ENCODE measurements at regions not wholly inside any gene's neighbourhood (a gene's known extent, or its start where the extent isn't known, plus 50 kb on each side); places are given as distances from the start of the nearest gene placed in this dataset.

- TF ChIP-seq, protein P1, sequence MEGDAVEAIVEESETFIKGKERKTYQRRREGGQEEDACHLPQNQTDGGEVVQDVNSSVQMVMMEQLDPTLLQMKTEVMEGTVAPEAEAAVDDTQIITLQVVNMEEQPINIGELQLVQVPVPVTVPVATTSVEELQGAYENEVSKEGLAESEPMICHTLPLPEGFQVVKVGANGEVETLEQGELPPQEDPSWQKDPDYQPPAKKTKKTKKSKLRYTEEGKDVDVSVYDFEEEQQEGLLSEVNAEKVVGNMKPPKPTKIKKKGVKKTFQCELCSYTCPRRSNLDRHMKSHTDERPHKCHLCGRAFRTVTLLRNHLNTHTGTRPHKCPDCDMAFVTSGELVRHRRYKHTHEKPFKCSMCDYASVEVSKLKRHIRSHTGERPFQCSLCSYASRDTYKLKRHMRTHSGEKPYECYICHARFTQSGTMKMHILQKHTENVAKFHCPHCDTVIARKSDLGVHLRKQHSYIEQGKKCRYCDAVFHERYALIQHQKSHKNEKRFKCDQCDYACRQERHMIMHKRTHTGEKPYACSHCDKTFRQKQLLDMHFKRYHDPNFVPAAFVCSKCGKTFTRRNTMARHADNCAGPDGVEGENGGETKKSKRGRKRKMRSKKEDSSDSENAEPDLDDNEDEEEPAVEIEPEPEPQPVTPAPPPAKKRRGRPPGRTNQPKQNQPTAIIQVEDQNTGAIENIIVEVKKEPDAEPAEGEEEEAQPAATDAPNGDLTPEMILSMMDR (IDR thresholded peaks at IDR 0.05) = no peak
- TF ChIP-seq POLR2A (IDR thresholded peaks at IDR 0.05) = no peak
These were observed 76.3 kb downstream of the PERP start for GRCh38 chr6:138030872-138031271.

Measured in uterus (tissue), 2 donors.